A172 (cell line): ENCODE measurements at regions not wholly inside any gene's neighbourhood (a gene's known extent, or its start where the extent isn't known, plus 50 kb on each side); places are given as distances from the start of the nearest gene placed in this dataset.
A peak's percentile ranks its signal among the peaks of the same experiment; 100 is the strongest.

ENCODE experiments used
- DNase-seq: peaks from one replicate; pipeline ENCODE4 v3.0.0-alpha.2; 2015; ENCODE audit warnings: low spot score

DNA sequence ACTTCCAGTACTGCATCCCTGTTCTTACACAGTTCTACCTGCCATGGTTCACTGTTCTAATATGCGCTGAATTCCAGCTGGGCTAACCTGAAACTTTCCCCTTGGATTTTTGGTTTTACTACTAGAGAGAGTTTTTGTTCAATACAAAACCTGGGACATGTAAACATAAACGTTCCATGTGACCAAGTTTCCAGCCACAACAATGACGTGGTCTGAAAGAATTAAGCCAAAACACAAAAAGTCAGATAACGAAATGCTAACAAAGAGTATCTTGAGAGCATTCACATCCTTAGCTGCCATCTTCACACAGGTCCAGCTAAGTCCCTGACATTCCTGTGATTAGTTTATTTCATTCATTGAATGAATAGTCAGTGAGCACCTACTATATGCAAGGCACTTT lies 467.0 kb upstream of the PKDCC start:
- DNase-seq, result peak; percentile 8

- DNase-seq, result peak; percentile 13
Measured at GRCh38 chr2:41595240-41595639, 452.6 kb upstream of the PKDCC start.

DNA sequence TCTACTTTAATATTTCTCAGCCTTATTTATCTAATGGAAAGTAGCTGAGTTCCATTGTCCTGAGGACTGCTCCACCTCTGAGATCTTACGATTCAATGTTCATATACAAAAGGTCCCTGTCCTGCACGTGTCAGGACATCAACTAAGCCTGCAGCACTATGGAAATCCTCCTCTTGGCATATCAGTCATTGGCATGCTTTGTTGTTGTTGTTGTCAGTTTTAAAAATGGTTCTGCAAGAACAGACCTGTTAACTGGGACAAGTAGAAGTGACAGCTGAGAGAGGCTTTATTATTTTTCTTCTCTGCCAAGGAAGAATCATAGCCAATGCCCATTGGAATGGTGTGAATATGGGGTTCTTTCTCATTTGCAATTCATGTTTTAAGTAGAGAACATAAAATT lies 450.1 kb upstream of the PKDCC start:
- no peak for DNase-seq

DNA sequence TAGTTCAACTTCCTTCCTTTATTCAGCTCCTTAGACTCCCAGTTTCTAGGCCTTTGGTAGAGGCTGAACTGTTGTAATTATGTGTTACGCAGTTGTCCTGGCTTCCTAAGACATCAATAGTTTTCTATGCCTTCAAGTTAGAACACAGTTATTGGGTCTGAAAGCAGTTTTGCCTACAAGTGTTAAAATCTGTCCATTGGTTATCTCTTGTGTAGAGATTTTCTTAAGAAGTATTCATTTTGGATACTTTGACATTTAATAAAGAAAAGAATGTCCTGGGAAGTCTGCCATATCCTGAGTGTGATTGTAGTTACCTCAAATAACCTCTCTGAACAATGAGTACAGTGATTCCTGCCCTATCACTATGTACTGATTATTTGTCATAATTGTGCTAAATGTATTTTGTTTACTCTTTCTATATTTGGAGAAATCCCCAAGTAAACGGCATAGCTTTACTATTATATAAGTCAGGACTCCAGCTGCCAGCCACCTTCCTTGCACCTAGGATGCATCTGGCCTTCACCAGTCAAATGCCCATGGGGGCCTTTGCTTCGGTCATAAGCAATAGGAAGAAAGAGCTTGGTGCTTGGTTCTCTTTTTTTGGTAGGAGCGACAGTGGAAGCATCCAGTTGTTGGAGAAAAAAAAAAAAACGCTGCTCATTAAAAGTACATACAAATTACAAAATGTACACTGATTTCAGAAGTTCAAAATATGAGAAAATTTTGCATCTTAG lies 449.5 kb upstream of the PKDCC start:
- peak; percentile 11 for DNase-seq

DNA sequence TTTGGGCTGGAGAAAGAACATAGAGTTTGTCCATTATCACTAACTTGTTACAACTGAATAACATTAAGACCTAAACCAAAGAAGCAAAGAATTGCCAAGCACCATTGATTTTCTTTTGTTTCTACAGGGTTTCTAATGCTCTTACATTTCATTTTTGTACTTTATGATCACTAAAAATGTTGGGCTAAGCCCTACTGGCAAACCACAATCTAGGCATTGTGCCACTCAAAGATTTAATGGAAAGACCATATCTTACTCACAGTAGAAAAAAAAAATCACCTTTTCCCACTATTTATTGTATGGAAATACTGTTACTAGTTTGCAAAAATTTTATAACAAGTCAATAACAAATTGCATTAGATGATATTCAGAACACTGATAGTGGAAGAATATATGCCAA lies 447.4 kb upstream of the PKDCC start:
- DNase-seq, result no peak

- no peak for DNase-seq
Measured at GRCh38 chr2:41602341-41602740, 445.5 kb upstream of the PKDCC start.

- DNase-seq, result no peak
Measured at GRCh38 chr2:41605311-41605710, 442.5 kb upstream of the PKDCC start.

DNA sequence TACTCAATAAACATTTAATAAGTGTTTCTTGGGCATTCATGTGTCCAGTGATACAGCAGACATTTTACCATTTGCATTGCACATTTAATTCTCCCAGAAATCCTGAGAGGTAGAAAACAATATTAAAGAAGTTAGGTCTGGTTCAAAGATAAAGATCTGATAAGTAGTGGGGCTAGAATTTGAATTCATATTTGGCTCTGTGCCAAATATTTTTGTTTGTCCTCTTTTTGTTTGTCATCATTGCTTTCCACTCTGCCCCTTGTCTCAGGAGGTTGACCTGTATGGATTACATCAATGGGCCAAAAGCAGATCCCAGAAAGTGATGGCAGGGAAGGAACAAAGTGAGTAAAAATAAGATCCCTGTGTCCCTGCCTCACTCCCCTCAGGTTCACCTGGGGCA lies 441.9 kb upstream of the PKDCC start:
- no peak for DNase-seq

DNA sequence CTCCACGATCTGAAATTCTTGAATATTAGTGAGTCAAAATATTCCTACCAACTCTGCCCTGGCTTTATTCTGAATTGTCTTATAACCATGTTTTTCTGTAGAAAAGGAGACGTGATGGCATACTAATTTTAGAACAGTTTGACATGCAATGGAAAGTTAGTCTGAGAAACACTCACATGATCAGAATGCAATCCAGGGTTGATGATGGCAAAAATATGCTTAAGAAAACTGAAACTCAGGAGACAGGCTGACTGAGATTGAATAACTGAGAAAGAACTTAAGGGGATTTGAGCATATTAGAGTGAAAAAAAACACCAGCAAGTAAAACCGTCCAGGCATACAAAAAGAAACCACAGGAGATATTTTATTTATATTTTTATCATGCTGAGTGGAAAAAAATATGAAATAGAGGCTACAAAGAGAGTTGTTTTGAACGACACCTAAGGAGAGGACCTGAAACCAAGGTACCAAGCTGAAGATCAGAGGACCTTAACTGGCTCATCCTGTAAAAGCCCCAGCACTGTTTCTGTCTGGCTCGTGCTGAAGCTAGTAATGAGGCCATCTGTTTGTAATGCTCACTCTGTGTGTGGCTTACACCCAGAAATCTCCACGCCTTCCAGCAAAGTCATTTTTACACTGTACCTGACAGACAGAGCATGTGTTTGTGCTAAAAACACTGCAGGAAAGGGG lies 437.2 kb upstream of the PKDCC start:
- DNase-seq, result no peak

- DNase-seq, result no peak
Measured at GRCh38 chr2:41618754-41619153, 429.1 kb upstream of the PKDCC start.

DNA sequence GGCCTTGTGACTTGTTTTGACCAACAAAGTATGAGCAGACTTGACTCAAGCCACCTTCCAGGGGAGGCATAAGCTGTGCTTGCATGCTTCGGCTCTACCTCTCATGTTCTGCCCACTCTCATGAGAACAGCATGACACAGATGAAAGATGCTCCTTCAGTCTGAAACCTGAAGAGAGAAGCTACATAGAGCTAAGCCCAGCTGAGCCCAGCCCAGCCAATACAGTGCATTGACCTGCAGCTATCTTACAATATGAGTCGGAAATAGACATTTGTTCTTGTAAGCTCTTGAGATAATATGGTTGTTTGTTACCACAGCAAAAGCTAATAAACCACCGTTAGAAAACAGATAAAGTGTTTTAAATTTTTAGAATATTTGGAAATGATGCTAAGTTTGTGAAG lies 426.7 kb upstream of the PKDCC start:
- DNase-seq, result no peak

DNA sequence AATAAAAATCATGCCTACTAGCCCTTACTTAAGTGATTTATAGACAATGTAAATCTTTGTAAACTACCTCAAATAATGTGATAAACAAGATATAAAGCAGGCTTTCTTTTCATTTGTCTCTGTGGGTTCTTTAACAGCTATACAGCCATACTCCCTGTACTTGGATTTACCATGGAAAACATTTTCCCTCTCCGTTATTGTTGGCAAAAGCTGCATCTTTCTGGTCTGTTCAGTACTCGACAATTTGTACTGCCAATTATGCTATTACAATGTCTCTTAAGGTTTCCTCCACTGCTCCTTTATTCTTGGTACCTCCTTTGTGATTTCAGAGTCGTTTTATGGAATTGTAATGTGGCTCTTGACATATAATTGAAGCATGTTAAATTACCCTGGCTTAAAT lies 426.3 kb upstream of the PKDCC start:
- DNase-seq, result no peak

- no peak for DNase-seq
Measured at GRCh38 chr2:41622301-41622700, 425.5 kb upstream of the PKDCC start.

GRCh38 chr2:41626936-41627335 lies 420.9 kb upstream of the PKDCC start:
- DNase-seq, result no peak

- no peak for DNase-seq
Measured at GRCh38 chr2:41634686-41635085, 413.1 kb upstream of the PKDCC start.

GRCh38 chr2:41644936-41645335 lies 402.9 kb upstream of the PKDCC start:
- no peak for DNase-seq

- DNase-seq, result no peak
Measured at GRCh38 chr2:41647468-41648050, 400.3 kb upstream of the PKDCC start.

GRCh38 chr2:41657226-41657625 lies 390.6 kb upstream of the PKDCC start:
- no peak for DNase-seq

DNA sequence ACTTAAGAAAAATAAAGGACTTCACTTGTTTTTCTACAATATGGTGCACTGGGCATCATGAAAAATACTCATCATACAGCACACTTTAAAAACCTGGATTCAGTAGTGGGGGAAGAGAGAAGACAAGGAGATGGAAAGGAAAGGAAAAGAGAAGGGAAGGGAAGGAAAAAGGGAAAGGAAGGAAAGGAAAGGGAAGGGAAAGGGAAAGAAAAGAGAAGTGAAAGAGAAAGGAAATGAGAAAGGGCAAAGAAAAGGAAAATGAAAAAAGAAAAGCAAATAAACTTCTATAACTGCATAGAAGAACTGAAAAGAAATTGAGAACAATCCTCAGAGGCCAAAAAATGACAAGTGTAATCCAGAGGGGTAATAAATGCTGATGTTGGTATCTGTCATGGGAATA lies 388.1 kb upstream of the PKDCC start:
- no peak for DNase-seq

GRCh38 chr2:41662461-41662860 lies 385.4 kb upstream of the PKDCC start:
- no peak for DNase-seq

DNA sequence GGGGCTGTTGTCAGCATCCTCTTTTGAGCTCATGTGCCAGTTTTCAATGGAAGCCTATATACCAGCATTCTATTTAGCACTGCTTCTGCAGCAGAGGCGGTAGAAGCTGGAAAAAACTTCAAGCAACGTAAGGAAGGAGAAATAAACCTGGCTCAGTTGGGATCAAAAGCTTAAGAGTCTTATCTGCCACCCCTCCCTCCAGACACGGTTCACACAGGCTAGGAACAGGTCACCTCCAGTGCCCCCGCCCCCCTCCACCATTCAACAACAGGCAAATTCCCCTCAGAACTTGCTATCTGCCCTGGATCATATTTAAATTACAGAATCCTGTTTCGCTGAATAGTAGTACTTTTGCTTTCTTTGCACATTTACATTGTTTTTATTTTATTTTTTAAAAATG lies 384.8 kb upstream of the PKDCC start:
- no peak for DNase-seq

DNA sequence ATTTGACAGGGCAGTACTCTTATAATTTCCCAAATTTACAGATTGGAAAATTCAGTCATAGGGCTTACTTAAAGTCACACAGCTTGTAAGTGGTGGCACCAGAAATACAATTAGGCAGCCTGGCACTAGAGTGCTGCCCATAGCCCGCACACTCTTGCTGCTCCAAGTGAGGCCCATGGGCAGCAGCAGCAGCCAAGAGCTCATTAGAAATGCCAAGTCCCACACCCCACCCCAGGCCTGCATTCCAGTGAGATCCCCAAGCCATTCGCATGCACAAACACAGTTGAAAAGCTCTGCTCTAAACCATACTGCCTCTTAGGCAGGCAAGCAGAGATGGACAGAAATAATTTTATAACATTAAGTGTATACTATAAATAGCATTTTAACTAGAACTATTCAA lies 379.3 kb upstream of the PKDCC start:
- DNase-seq, result no peak

DNA sequence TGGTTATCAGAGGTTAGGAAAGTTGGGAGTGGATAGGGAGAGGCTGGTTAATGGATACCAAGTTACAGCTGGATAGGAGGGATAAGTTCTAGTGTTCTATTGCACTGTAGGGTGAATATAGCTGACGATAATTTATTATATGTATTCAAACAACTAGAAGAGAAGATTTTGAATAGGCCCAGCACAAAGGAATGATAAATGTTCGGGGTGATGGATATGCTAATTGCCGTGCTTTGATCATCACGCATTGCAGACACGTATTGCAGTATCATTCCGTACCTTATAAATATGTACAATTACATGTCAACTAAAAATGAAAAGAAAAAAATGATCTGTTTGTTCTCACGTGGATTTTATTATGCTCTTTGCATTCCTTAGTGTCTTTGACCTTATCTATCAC lies 369.2 kb upstream of the PKDCC start:
- no peak for DNase-seq
